HG03575 (cell line): ENCODE measurements at regions not wholly inside any gene's neighbourhood (a gene's known extent, or its start where the extent isn't known, plus 50 kb on each side); places are given as distances from the start of the nearest gene placed in this dataset.

Experiments
- ATAC-seq: cut with Tn5 transposase; IDR thresholded peaks from one replicate; pipeline ENCODE4 v1.9.1; 2021; ENCODE audit not compliant: unreplicated experiment, insufficient number of reproducible peaks, low FRiP score; ENCODE audit errors: extremely low read depth

GRCh38 chr5:125011947-125012346, 265.5 kb upstream of the ZNF608 start:
- ATAC-seq = no peak

- ATAC-seq = no peak
Measured at GRCh38 chr5:125012727-125013451, 266.4 kb upstream of the ZNF608 start.

- ATAC-seq = no peak
Measured at GRCh38 chr5:125014202-125014601, 267.8 kb upstream of the ZNF608 start.

- ATAC-seq = no peak
Measured at GRCh38 chr5:125017796-125018195, 271.4 kb upstream of the ZNF608 start.

GRCh38 chr5:125023673-125024072, 277.2 kb upstream of the ZNF608 start:
- no peak for ATAC-seq

GRCh38 chr5:125026867-125027731, 280.7 kb upstream of the ZNF608 start:
- ATAC-seq = no peak

- no peak for ATAC-seq
Measured at GRCh38 chr5:125032286-125032685, 285.8 kb upstream of the ZNF608 start.

GRCh38 chr5:125033602-125034001, 287.2 kb upstream of the ZNF608 start:
- ATAC-seq = no peak

GRCh38 chr5:125034331-125034730, 287.9 kb upstream of the ZNF608 start:
- ATAC-seq = no peak

- no peak for ATAC-seq
Measured at GRCh38 chr5:125036494-125036893, 290.1 kb upstream of the ZNF608 start.

- ATAC-seq = no peak
Measured at GRCh38 chr5:125037020-125037419, 290.6 kb upstream of the ZNF608 start.

- no peak for ATAC-seq
Measured at GRCh38 chr5:125037530-125037929, 291.1 kb upstream of the ZNF608 start.

- ATAC-seq = no peak
Measured at GRCh38 chr5:125038477-125038876, 292.0 kb upstream of the ZNF608 start.

- no peak for ATAC-seq
Measured at GRCh38 chr5:125041798-125042197, 295.4 kb upstream of the ZNF608 start.

- ATAC-seq = no peak
Measured at GRCh38 chr5:125042261-125042890, 295.9 kb upstream of the ZNF608 start.

- no peak for ATAC-seq
Measured at GRCh38 chr5:125043781-125044391, 297.4 kb upstream of the ZNF608 start.

GRCh38 chr5:125044491-125045282, 298.2 kb upstream of the ZNF608 start:
- ATAC-seq = no peak

- ATAC-seq = no peak
Measured at GRCh38 chr5:125045646-125046045, 299.2 kb upstream of the ZNF608 start.

GRCh38 chr5:125046838-125047237, 300.4 kb upstream of the ZNF608 start:
- no peak for ATAC-seq
